T-helper 17 cell (primary cell): ENCODE measurements at regions not wholly inside any gene's neighbourhood (a gene's known extent, or its start where the extent isn't known, plus 50 kb on each side); places are given as distances from the start of the nearest gene placed in this dataset.

Source experiments
- ATAC-seq: fragments of 150-1000 bp; cut with Tn5 transposase; 2 replicates; pipeline ENCODE4 v1.10.0; 2021; ENCODE audit warnings: mild to moderate bottlenecking, moderate library complexity
- DNase-seq, 3 donors: peaks; one replicate each; pipeline versions ENCODE4 v3.0.0 to v3.0.0-alpha.2; 2020 to 2021
- H3K9me3 ChIP-seq: one replicate; pipeline ENCODE4 v1.7.0; 2013; ENCODE audit warnings: low read length, mild to moderate bottlenecking; ENCODE audit not compliant: control insufficient read depth, poor library complexity, severe bottlenecking
- H3K27ac Mint-ChIP-seq: one replicate; pipeline ENCODE4 v1.8.0; 2022; ENCODE audit warnings: mild to moderate bottlenecking, moderate library complexity, mixed read lengths
- H3K27me3 Mint-ChIP-seq: one replicate; pipeline ENCODE4 v1.8.0; 2022; ENCODE audit warnings: mixed read lengths
- H3K36me3 Mint-ChIP-seq: one replicate; pipeline ENCODE4 v1.8.0; 2022; ENCODE audit warnings: low read depth, mixed read lengths
- H3K4me1 Mint-ChIP-seq: one replicate; pipeline ENCODE4 v1.8.0; 2022; ENCODE audit warnings: mild to moderate bottlenecking, mixed read lengths
- H3K4me3 Mint-ChIP-seq: one replicate; pipeline ENCODE4 v1.8.0; 2022; ENCODE audit warnings: mild to moderate bottlenecking, moderate library complexity, mixed read lengths

DNA sequence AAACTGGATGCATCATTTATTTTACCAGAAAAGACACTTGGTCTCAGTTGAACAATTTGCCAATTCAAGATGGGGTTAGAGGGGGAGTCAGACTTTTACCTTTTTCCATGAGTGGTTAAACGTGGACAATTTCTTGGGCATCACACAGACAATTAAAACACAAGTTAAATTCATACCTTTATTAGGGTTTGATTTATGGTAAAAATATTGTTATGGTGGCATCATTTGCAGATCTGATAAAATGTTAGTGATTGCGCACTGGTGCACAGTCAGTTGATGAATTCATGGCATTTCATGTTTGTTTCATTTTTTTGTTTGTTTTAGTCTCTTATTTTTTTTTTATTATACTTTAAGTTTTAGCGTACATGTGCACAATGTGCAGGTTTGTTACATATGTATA lies 399.9 kb downstream of the DOK5 start:
- ATAC-seq (no peak), DNase-seq (no peak)
- H3K36me3 Mint-ChIP-seq = no peaks in the 10 kb centered on the region
- no peak overlapping the region for H3K27ac Mint-ChIP-seq
- H3K4me3 Mint-ChIP-seq = no peak overlapping the region
- no peaks in the 10 kb centered on the region for H3K9me3 ChIP-seq
- H3K4me1 Mint-ChIP-seq = no peaks in the 10 kb centered on the region
- H3K27me3 Mint-ChIP-seq = no peaks in the 10 kb centered on the region

GRCh38 chr20:54874718-54875117 lies 399.3 kb downstream of the DOK5 start:
- Mint-ChIP-seq H3K4me3 (no peak overlapping the region), H3K36me3 (no peaks in the 10 kb centered on the region), H3K27ac (no peak overlapping the region), H3K27me3 (no peaks in the 10 kb centered on the region), H3K4me1 (no peaks in the 10 kb centered on the region)
- H3K9me3 ChIP-seq = no peaks in the 10 kb centered on the region
- ATAC-seq (no peak), DNase-seq (no peak)

DNA sequence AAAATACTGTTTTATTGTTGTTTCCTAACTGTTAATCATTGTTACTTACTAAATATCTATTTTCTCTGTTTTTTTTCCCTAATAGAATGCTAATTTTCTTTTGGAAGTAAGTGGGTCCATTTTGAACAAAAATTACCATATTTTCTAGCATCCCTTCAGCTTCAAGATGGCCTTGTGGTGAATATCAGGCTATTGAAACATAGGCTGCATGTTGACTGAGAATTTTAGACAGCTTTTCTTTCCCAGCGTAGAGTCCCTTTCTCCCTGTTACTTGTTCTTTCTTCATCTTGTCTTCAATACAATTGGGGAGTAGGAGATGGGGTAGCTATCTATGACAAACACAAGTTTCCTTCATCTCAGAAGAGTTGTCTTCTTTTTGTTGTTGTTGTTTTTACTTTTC lies 397.0 kb downstream of the DOK5 start:
- H3K4me3 Mint-ChIP-seq = no peak overlapping the region
- no peak for DNase-seq
- H3K9me3 ChIP-seq = no peaks in the 10 kb centered on the region
- no peaks in the 10 kb centered on the region for H3K36me3 Mint-ChIP-seq
- no peak overlapping the region for H3K27ac Mint-ChIP-seq
- no peaks in the 10 kb centered on the region for H3K4me1 Mint-ChIP-seq
- ATAC-seq = no peak
- no peaks in the 10 kb centered on the region for H3K27me3 Mint-ChIP-seq

GRCh38 chr20:54869765-54870164 lies 394.4 kb downstream of the DOK5 start:
- H3K27ac Mint-ChIP-seq = no peak overlapping the region
- H3K4me3 Mint-ChIP-seq = no peak overlapping the region
- ATAC-seq (no peak), DNase-seq (no peak)
- no peaks in the 10 kb centered on the region for H3K9me3 ChIP-seq
- no peaks in the 10 kb centered on the region for H3K36me3 Mint-ChIP-seq
- no peaks in the 10 kb centered on the region for H3K27me3 Mint-ChIP-seq
- no peaks in the 10 kb centered on the region for H3K4me1 Mint-ChIP-seq

GRCh38 chr20:54865273-54865672 lies 389.9 kb downstream of the DOK5 start:
- Mint-ChIP-seq H3K4me1 (no peaks in the 10 kb centered on the region), H3K36me3 (no peaks in the 10 kb centered on the region), H3K27me3 (no peaks in the 10 kb centered on the region), H3K4me3 (no peak overlapping the region), H3K27ac (no peak overlapping the region)
- H3K9me3 ChIP-seq = no peaks in the 10 kb centered on the region
- DNase-seq (no peak), ATAC-seq (no peak)

- Mint-ChIP-seq H3K4me1 (no peaks in the 10 kb centered on the region), H3K4me3 (no peak overlapping the region), H3K36me3 (no peaks in the 10 kb centered on the region), H3K27ac (no peak overlapping the region), H3K27me3 (no peaks in the 10 kb centered on the region)
- ATAC-seq (no peak), DNase-seq (no peak)
- H3K9me3 ChIP-seq = no peaks in the 10 kb centered on the region
Observed at GRCh38 chr20:54860716-54861115, 385.3 kb downstream of the DOK5 start.

DNA sequence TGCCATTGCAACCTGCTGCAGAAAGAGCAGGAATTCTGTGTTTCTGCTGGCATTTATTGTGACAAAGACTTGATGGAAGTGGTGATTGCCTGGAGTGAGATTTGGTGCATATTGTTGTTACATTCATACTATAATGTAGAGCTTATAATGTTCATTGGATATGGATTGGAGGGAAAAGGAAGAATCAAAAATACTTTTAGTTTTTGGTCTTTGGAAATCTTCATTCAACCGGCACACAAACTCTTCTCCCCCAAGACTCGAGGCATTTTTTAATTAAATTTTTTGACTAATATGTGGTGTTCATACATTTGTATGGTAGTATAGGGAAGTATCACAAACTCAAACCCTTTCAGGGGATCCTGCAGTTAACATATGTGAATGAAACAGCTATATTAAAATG lies 380.8 kb downstream of the DOK5 start:
- no peak overlapping the region for H3K4me3 Mint-ChIP-seq
- H3K9me3 ChIP-seq = no peaks in the 10 kb centered on the region
- no peak overlapping the region for H3K27ac Mint-ChIP-seq
- H3K4me1 Mint-ChIP-seq = no peaks in the 10 kb centered on the region
- ATAC-seq = no peak
- H3K27me3 Mint-ChIP-seq = no peaks in the 10 kb centered on the region
- DNase-seq = no peak
- no peaks in the 10 kb centered on the region for H3K36me3 Mint-ChIP-seq

- no peak for DNase-seq
- H3K9me3 ChIP-seq = no peaks in the 10 kb centered on the region
- no peaks in the 10 kb centered on the region for H3K27me3 Mint-ChIP-seq
- ATAC-seq = no peak
- no peaks in the 10 kb centered on the region for H3K4me1 Mint-ChIP-seq
- no peaks in the 10 kb centered on the region for H3K36me3 Mint-ChIP-seq
- H3K27ac Mint-ChIP-seq = no peak overlapping the region
- no peak overlapping the region for H3K4me3 Mint-ChIP-seq
Observed at GRCh38 chr20:54849741-54850140, 374.3 kb downstream of the DOK5 start.

DNA sequence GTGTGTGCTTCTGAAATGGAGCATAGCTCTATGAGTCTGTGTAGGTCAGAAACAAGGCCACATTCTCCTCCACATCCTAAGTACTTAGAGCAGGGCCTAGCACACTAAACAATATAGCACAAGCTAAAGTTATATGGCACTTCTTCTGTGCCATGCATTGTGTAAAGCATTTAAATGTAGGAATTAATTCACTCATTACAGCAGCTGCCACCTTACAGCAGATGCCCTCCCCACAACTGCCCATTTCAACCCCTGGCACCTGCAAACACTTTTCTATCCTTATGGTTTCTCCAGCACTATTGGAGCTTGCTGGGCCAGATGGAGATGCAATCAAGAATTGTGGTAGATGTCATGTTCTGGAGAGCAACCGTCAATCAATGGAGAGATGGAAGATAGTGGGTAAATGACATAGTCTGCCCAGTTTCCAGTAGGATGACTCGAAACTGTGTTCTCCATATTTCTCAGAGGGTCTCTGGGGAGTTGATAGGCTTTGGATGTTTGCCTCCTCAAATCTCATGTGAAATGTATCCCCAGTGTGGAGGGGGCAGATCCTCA lies 373.7 kb downstream of the DOK5 start:
- DNase-seq = no peak
- Mint-ChIP-seq H3K27ac (no peak overlapping the region), H3K4me1 (no peaks in the 10 kb centered on the region), H3K4me3 (no peak overlapping the region), H3K36me3 (no peaks in the 10 kb centered on the region), H3K27me3 (no peaks in the 10 kb centered on the region)
- H3K9me3 ChIP-seq = no peaks in the 10 kb centered on the region
- ATAC-seq = no peak

DNA sequence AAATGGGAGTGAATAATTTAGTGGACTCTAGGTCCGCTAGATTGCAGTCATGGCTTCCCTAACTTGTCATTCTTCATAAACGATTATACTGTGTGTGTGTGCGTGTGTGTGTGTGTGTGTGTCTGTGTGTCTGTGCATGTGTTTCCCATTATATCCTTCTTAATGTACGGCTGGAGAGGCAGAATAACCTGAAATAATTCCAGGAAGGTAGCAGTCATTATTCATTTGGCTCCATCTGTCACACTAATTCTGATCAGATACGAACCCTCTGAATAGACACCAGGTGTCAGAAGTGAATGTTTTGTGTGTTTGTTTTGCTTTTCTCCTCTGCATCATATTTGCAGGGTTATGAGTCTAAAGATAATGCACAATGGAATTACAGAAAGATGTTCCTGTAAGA lies 372.9 kb downstream of the DOK5 start:
- H3K4me3 Mint-ChIP-seq = no peak overlapping the region
- no peaks in the 10 kb centered on the region for H3K9me3 ChIP-seq
- H3K27me3 Mint-ChIP-seq = no peaks in the 10 kb centered on the region
- no peaks in the 10 kb centered on the region for H3K4me1 Mint-ChIP-seq
- ATAC-seq (no peak), DNase-seq (no peak)
- H3K27ac Mint-ChIP-seq = no peak overlapping the region
- H3K36me3 Mint-ChIP-seq = no peaks in the 10 kb centered on the region

- Mint-ChIP-seq H3K4me3 (no peak overlapping the region), H3K36me3 (no peaks in the 10 kb centered on the region), H3K4me1 (no peaks in the 10 kb centered on the region), H3K27me3 (no peaks in the 10 kb centered on the region), H3K27ac (no peak overlapping the region)
- no peak for ATAC-seq
- DNase-seq = no peak
- H3K9me3 ChIP-seq = no peaks in the 10 kb centered on the region
Observed at GRCh38 chr20:54846948-54847347, 371.6 kb downstream of the DOK5 start.

DNA sequence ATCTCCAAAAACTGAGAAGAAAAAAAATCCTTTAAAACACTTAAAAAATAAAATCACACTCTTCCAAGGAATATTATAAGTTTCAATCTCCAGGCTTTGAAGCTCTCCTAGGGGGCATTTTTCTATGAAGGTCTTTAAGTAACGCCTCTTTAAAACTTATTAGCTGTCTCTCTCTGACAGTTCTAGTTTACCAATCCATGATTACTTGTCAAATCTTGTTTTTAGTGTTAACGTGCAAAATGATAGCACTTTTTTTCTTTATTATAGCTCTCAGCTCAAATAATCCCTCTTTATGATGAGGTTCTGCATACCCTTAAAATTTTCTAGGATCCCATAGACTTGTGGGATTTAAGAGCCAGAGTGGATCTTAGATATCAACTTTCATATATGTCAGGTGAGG lies 369.0 kb downstream of the DOK5 start:
- H3K9me3 ChIP-seq = no peaks in the 10 kb centered on the region
- no peaks in the 10 kb centered on the region for H3K27me3 Mint-ChIP-seq
- no peak for ATAC-seq
- DNase-seq = no peak
- no peaks in the 10 kb centered on the region for H3K36me3 Mint-ChIP-seq
- no peaks in the 10 kb centered on the region for H3K4me1 Mint-ChIP-seq
- H3K4me3 Mint-ChIP-seq = no peak overlapping the region
- H3K27ac Mint-ChIP-seq = no peak overlapping the region

DNA sequence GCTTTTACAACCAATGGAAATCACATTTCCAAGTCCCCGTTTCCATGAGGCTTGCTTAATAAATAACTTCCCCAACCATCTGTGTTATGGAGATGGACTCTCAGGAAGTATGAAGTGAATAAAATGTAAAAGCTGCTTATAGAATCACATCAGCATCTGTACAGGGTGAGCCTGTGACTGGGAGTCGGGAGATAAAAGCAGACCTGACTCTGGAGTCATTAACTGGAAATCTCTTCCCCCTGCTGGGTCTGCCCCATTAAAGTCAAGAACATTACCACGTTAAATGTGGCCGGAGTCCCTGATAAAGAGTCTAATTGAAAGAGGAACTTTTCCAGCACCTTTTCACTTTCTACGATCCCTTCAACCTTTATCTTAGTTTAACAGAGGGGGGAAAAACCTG lies 368.5 kb downstream of the DOK5 start:
- H3K27me3 Mint-ChIP-seq = no peaks in the 10 kb centered on the region
- no peaks in the 10 kb centered on the region for H3K36me3 Mint-ChIP-seq
- ATAC-seq (no peak), DNase-seq (no peak)
- no peaks in the 10 kb centered on the region for H3K9me3 ChIP-seq
- H3K27ac Mint-ChIP-seq = no peak overlapping the region
- H3K4me3 Mint-ChIP-seq = no peak overlapping the region
- no peaks in the 10 kb centered on the region for H3K4me1 Mint-ChIP-seq

- H3K27ac Mint-ChIP-seq = no peak overlapping the region
- no peak for DNase-seq
- H3K4me1 Mint-ChIP-seq = no peaks in the 10 kb centered on the region
- no peaks in the 10 kb centered on the region for H3K27me3 Mint-ChIP-seq
- no peaks in the 10 kb centered on the region for H3K9me3 ChIP-seq
- ATAC-seq = no peak
- no peak overlapping the region for H3K4me3 Mint-ChIP-seq
- H3K36me3 Mint-ChIP-seq = no peaks in the 10 kb centered on the region
Observed at GRCh38 chr20:54843431-54843830, 368.0 kb downstream of the DOK5 start.

- ATAC-seq = no peak
- Mint-ChIP-seq H3K36me3 (no peaks in the 10 kb centered on the region), H3K4me1 (no peaks in the 10 kb centered on the region), H3K27me3 (no peaks in the 10 kb centered on the region), H3K27ac (no peak overlapping the region), H3K4me3 (no peak overlapping the region)
- H3K9me3 ChIP-seq = no peaks in the 10 kb centered on the region
- DNase-seq = no peak
Observed at GRCh38 chr20:54839224-54839623, 363.8 kb downstream of the DOK5 start.
